Endothelial cell of umbilical vein (primary cell): ENCODE measurements at regions not wholly inside any gene's neighbourhood (a gene's known extent, or its start where the extent isn't known, plus 50 kb on each side); places are given as distances from the start of the nearest gene placed in this dataset.

ENCODE experiments used
- EZH2 ChIP-seq: IDR thresholded peaks from 2 replicates; pipeline ENCODE4 v1.6.1; 2012; ENCODE audit warnings: borderline replicate concordance, low read depth, mild to moderate bottlenecking, moderate library complexity, low read length, inconsistent platforms; ENCODE audit not compliant: severe bottlenecking
- FOS ChIP-seq: IDR thresholded peaks from 2 replicates; pipeline ENCODE4 v1.6.1; 2011; ENCODE audit warnings: mild to moderate bottlenecking, low read length, moderate library complexity, borderline replicate concordance; ENCODE audit not compliant: insufficient read depth
- MYC ChIP-seq: IDR thresholded peaks from one replicate; pipeline ENCODE4 v1.6.1; 2011; ENCODE audit warnings: mild to moderate bottlenecking, low read depth, low read length
- POLR2A ChIP-seq: IDR thresholded peaks from 2 replicates; pipeline ENCODE4 v1.6.1; 2012; ENCODE audit warnings: low read depth, mild to moderate bottlenecking, control low read depth, low read length
- POLR2AphosphoS5 ChIP-seq: IDR thresholded peaks from 2 replicates; pipeline ENCODE4 v1.6.1; 2012; ENCODE audit warnings: low read depth, mild to moderate bottlenecking, control low read depth, low read length, moderate library complexity; ENCODE audit not compliant: insufficient read depth
- TF ChIP-seq, protein P1 (sequence below), 2 donors: IDR thresholded peaks; 1 replicate in 1 of 2; 2 replicates in 1 of 2; pipeline ENCODE4 v1.5.1; 2011; ENCODE audit warnings: low read length in 2 of 2, mild to moderate bottlenecking in 2 of 2, moderate library complexity in 2 of 2, control low read depth in 1 of 2, inconsistent platforms in 1 of 2, low read depth in 1 of 2; ENCODE audit not compliant: insufficient read depth in 1 of 2; ENCODE audit errors: extremely low read depth in 1 of 2
- TF ChIP-seq, protein P2 (sequence below): IDR thresholded peaks from 2 replicates; pipeline ENCODE4 v1.6.1; 2011; ENCODE audit not compliant: insufficient read depth, insufficient read length

DNA sequence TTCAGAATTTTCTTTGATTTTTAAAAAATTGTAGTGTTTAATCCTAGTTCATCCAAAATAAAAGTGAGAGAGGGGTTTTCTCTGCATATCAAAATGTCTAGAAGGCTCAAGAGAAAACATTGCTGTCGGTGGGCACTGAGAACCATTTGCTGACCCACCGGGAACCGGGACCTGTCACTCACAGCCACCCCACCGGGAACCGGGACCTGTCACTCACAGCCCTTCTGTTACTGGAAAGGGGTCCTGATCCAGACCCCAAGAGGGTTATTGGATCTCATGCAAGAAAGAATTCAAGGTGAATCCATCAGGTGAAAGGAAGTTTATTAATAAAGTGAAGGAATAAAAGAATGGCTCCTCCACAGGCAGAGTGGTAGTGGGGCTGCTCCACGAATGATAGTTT lies 106.0 kb upstream of the SFSWAP start:
- TF ChIP-seq, protein P1, sequence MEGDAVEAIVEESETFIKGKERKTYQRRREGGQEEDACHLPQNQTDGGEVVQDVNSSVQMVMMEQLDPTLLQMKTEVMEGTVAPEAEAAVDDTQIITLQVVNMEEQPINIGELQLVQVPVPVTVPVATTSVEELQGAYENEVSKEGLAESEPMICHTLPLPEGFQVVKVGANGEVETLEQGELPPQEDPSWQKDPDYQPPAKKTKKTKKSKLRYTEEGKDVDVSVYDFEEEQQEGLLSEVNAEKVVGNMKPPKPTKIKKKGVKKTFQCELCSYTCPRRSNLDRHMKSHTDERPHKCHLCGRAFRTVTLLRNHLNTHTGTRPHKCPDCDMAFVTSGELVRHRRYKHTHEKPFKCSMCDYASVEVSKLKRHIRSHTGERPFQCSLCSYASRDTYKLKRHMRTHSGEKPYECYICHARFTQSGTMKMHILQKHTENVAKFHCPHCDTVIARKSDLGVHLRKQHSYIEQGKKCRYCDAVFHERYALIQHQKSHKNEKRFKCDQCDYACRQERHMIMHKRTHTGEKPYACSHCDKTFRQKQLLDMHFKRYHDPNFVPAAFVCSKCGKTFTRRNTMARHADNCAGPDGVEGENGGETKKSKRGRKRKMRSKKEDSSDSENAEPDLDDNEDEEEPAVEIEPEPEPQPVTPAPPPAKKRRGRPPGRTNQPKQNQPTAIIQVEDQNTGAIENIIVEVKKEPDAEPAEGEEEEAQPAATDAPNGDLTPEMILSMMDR (IDR thresholded peaks at IDR 0.05; ENCODE audit: extremely low read depth in 1 of 2, insufficient read depth in 1 of 2, low read depth in 1 of 2, low read length in 2 of 2): no peak
- TF ChIP-seq POLR2AphosphoS5 (no peak), FOS (no peak), EZH2 (no peak), POLR2A (no peak), MYC (no peak)
- TF ChIP-seq, protein P2, sequence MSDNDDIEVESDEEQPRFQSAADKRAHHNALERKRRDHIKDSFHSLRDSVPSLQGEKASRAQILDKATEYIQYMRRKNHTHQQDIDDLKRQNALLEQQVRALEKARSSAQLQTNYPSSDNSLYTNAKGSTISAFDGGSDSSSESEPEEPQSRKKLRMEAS: no peak
